ENCODE measurements at regions not wholly inside any gene's neighbourhood (a gene's known extent, or its start where the extent isn't known, plus 50 kb on each side); places are given as distances from the start of the nearest gene placed in this dataset.

DNA sequence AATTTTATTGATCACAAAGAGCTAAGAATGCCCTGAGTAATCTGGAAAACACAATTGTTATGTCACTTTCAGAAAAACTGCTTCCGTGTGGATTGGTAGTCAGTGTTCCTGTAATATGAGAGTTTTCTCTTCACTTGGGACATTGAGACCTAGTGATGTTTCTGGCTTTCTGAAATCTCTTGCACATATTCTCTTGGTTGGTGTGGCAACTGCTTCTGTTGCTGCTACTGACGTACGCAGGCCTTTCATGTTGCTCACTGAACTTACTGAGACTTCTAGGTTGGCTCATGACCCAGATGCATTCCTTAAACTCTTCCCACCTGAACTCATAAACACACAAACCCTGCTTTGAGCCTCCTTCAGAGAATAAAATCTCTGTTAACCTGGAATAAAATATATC lies 175.0 kb upstream of the PFN2 start:
- no peak for TF ChIP-seq ZNF274 (IDR thresholded peaks at IDR 0.05; ENCODE audit: low read depth, low read length)
- no peak for TF ChIP-seq YY1 (IDR thresholded peaks at IDR 0.05; ENCODE audit: insufficient read depth, insufficient read length)
- TF ChIP-seq SUZ12 (IDR thresholded peaks at IDR 0.05; ENCODE audit: extremely low read depth, insufficient read depth, insufficient read length): no peak

Measured in NT2/D1 (cell line).